OCI-LY1 (cell line): ENCODE measurements at regions not wholly inside any gene's neighbourhood (a gene's known extent, or its start where the extent isn't known, plus 50 kb on each side); places are given as distances from the start of the nearest gene placed in this dataset.

Experiments used
- CTCF ChIP-seq: fragments of 200-600 bp; sonication (generic), shearing (Covaris generic); IDR thresholded peaks from 2 replicates; pipeline ENCODE4 v1.5.1; 2017; ENCODE audit warnings: mild to moderate bottlenecking, antibody characterized with exemption, low read length, moderate library complexity, mixed read lengths
- EZH2 ChIP-seq: fragments of 200-600 bp; sonication (generic), shearing (Covaris generic); IDR thresholded peaks from 2 replicates; pipeline ENCODE4 v1.8.0; 2017; ENCODE audit warnings: borderline replicate concordance, mixed run types, mild to moderate bottlenecking, antibody characterized with exemption, low read length, moderate library complexity, mixed read lengths

- TF ChIP-seq CTCF (no peak), EZH2 (no peak)
Observed at GRCh38 chr4:45620808-45621207, 503.0 kb downstream of the GABRG1 start.
